PC-9 (cell line): ENCODE measurements at regions not wholly inside any gene's neighbourhood (a gene's known extent, or its start where the extent isn't known, plus 50 kb on each side); places are given as distances from the start of the nearest gene placed in this dataset.

Experiments
- EZH2 ChIP-seq: fragments of 200-600 bp; sonication (generic); IDR thresholded peaks from 2 replicates; pipeline ENCODE4 v1.8.0; 2017; ENCODE audit warnings: antibody characterized with exemption, low read depth
- TF ChIP-seq, protein P1 (sequence below): fragments of 200-600 bp; sonication (generic); conservative IDR thresholded peaks from 2 replicates; pipeline ENCODE4 v1.6.1; 2017; ENCODE audit warnings: mixed run types, antibody characterized with exemption, mild to moderate bottlenecking, moderate library complexity

DNA sequence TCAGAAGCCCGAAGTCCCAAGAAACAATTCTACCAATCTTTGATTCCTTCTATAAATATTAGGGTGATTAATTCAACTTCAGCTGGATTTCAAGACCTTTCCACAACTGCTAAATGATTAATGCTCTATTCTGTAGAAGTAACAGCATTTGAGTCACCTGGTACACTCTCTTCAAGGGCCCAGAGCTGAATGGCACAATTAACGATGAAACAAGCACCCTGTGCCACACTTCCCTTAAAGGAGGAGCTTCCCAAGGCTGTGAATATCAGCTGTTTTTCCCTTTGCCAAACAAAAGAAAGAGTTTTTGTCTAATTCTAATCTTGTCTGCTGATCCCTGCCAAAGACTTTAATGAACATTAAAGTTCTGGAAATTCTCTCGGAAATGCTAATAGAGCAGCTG lies 56.0 kb downstream of the BOD1L2 start:
- TF ChIP-seq, protein P1, sequence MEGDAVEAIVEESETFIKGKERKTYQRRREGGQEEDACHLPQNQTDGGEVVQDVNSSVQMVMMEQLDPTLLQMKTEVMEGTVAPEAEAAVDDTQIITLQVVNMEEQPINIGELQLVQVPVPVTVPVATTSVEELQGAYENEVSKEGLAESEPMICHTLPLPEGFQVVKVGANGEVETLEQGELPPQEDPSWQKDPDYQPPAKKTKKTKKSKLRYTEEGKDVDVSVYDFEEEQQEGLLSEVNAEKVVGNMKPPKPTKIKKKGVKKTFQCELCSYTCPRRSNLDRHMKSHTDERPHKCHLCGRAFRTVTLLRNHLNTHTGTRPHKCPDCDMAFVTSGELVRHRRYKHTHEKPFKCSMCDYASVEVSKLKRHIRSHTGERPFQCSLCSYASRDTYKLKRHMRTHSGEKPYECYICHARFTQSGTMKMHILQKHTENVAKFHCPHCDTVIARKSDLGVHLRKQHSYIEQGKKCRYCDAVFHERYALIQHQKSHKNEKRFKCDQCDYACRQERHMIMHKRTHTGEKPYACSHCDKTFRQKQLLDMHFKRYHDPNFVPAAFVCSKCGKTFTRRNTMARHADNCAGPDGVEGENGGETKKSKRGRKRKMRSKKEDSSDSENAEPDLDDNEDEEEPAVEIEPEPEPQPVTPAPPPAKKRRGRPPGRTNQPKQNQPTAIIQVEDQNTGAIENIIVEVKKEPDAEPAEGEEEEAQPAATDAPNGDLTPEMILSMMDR, result no peak
- no peak for TF ChIP-seq EZH2
